IMR-90 (cell line): ENCODE measurements at regions not wholly inside any gene's neighbourhood (a gene's known extent, or its start where the extent isn't known, plus 50 kb on each side); places are given as distances from the start of the nearest gene placed in this dataset.

Experiments
- ATAC-seq: fragments of 200-7000 bp; cut with Tn5 transposase; 2 replicates; pipeline ENCODE4 v1.9.1; 2020; ENCODE audit warnings: low read depth, mild to moderate bottlenecking, moderate library complexity
- BruUV-seq: library from RNA; stranded (reverse); fragments of 400-500 nt; replicated peaks from 2 replicates; lab custom pipeline; 2021; lab: Mats Ljungman, UMichigan
- CTCF ChIA-PET: fragments of 300-600 bp; formaldehyde crosslinking; extraction: SDS; loops from one replicate; lab custom pipeline; 2021; ENCODE audit warnings: antibody characterized with exemption; lab: Yijun Ruan, JAX
- POLR2A ChIA-PET: fragments of 300-600 bp; sonication (Branson Sonifier 250); formaldehyde crosslinking; loops from one replicate; lab custom pipeline; 2022; ENCODE audit warnings: antibody characterized with exemption; ENCODE audit not compliant: unreplicated experiment; lab: Charles Lee
- DNase-seq: peaks from one replicate; pipeline ENCODE4 v3.0.0; 2013
- H2AFZ ChIP-seq: replicated peaks from 2 replicates; pipeline ENCODE3; 2013; ENCODE audit warnings: low read length, mild to moderate bottlenecking; ENCODE audit not compliant: poor library complexity
- H2AK5ac ChIP-seq: 2 replicates; pipeline ENCODE4 v1.6.1; 2013; ENCODE audit warnings: low read depth, low read length, inconsistent platforms
- H2AK9ac ChIP-seq: replicated peaks from 2 replicates; pipeline ENCODE3; 2013; ENCODE audit warnings: mild to moderate bottlenecking, low read depth, low read length, moderate library complexity; ENCODE audit not compliant: poor library complexity
- H2BK120ac ChIP-seq: 2 replicates; pipeline ENCODE4 v1.6.1; 2013; ENCODE audit warnings: low read depth, low read length, inconsistent platforms
- H2BK15ac ChIP-seq: 3 replicates; pipeline ENCODE4 v1.6.1; 2013; ENCODE audit warnings: low read depth, low read length, inconsistent platforms
- H2BK20ac ChIP-seq: 2 replicates; pipeline ENCODE4 v1.6.1; 2013; ENCODE audit warnings: low read depth, mild to moderate bottlenecking, inconsistent platforms, low read length, moderate library complexity
- H2BK5ac ChIP-seq: 2 replicates; pipeline ENCODE4 v1.6.1; 2013; ENCODE audit warnings: mild to moderate bottlenecking, low read depth, low read length, inconsistent platforms; ENCODE audit not compliant: poor library complexity, severe bottlenecking
- H3K14ac ChIP-seq: replicated peaks from 2 replicates; pipeline ENCODE4 v1.6.1; 2013; ENCODE audit warnings: low read depth, low read length, inconsistent platforms
- H3K18ac ChIP-seq: 2 replicates; pipeline ENCODE4 v1.6.1; 2013; ENCODE audit warnings: low read depth, low read length, control low read depth
- H3K23ac ChIP-seq: 2 replicates; pipeline ENCODE4 v1.6.1; 2013; ENCODE audit warnings: low read depth, low read length, inconsistent platforms
- H3K27ac ChIP-seq: 2 replicates; pipeline ENCODE4 v1.5.1; 2013; ENCODE audit warnings: mild to moderate bottlenecking, control low read depth, low read length; ENCODE audit not compliant: insufficient read depth
- H3K27me3 ChIP-seq: 2 replicates; pipeline ENCODE4 v1.6.1; 2013; ENCODE audit warnings: low read length; ENCODE audit not compliant: control insufficient read depth, insufficient read depth
- H3K36me3 ChIP-seq: 2 replicates; pipeline ENCODE4 v1.6.1; 2013; ENCODE audit warnings: low read length, mixed read lengths; ENCODE audit not compliant: control insufficient read depth, insufficient read depth
- H3K4ac ChIP-seq: 2 replicates; pipeline ENCODE4 v1.6.1; 2013; ENCODE audit warnings: low read depth, low read length, inconsistent platforms
- H3K4me1 ChIP-seq: 2 replicates; pipeline ENCODE4 v1.6.1; 2013; ENCODE audit warnings: low read length, mixed read lengths; ENCODE audit not compliant: control insufficient read depth, insufficient read depth
- H3K4me2 ChIP-seq: 2 replicates; pipeline ENCODE4 v1.6.1; 2013; ENCODE audit warnings: low read depth, mild to moderate bottlenecking, control low read depth, low read length, moderate library complexity
- H3K4me3 ChIP-seq: 2 replicates; pipeline ENCODE4 v1.5.1; 2013; ENCODE audit warnings: low read depth, mild to moderate bottlenecking, control low read depth, low read length, moderate library complexity; ENCODE audit not compliant: insufficient read depth
- H3K56ac ChIP-seq: 2 replicates; pipeline ENCODE4 v1.6.1; 2013; ENCODE audit warnings: low read length, inconsistent platforms; ENCODE audit not compliant: insufficient read depth; ENCODE audit errors: extremely low read depth
- H3K79me1 ChIP-seq, 2 experiments: 2 replicates each; pipeline ENCODE4 v1.6.1; 2013; ENCODE audit warnings: low read length in 2 of 2, inconsistent platforms in 1 of 2, low read depth in 1 of 2
- H3K9ac ChIP-seq: 2 replicates; pipeline ENCODE4 v1.6.1; 2013; ENCODE audit warnings: low read depth, low read length, control low read depth
- H3K9me1 ChIP-seq: 2 replicates; pipeline ENCODE4 v1.6.1; 2013; ENCODE audit warnings: low read length, inconsistent platforms; ENCODE audit not compliant: insufficient read depth
- H3K9me3 ChIP-seq: 2 replicates; pipeline ENCODE4 v1.6.1; 2013; ENCODE audit warnings: low read length; ENCODE audit not compliant: control insufficient read depth, insufficient read depth
- H4K20me1 ChIP-seq: 2 replicates; pipeline ENCODE4 v1.6.1; 2013; ENCODE audit warnings: low read length, inconsistent platforms; ENCODE audit not compliant: insufficient read depth
- H4K5ac ChIP-seq: 2 replicates; pipeline ENCODE4 v1.6.1; 2013; ENCODE audit warnings: mild to moderate bottlenecking, low read depth, low read length, control low read depth
- H4K8ac ChIP-seq, 2 experiments: 2 replicates each; pipeline ENCODE4 v1.6.1; 2013; ENCODE audit warnings: low read depth in 2 of 2, low read length in 2 of 2, control low read depth in 1 of 2, inconsistent platforms in 1 of 2
- H4K91ac ChIP-seq: 2 replicates; pipeline ENCODE4 v1.6.1; 2013; ENCODE audit warnings: low read depth, low read length, inconsistent platforms; ENCODE audit not compliant: insufficient read depth
- USF2 ChIP-seq: fragments of 150-350 bp; IDR thresholded peaks from 2 replicates; pipeline ENCODE4 v1.6.1; 2017; ENCODE audit warnings: mild to moderate bottlenecking, antibody characterized with exemption, low read length, low read depth
- WGBS, 2 experiments: methylation state at CpG; one replicate each; pipeline versions ENCODE4 v1.1.5 to v1.1.7; 2013; ENCODE audit warnings: missing lambda C conversion rate in 2 of 2; ENCODE audit not compliant: insufficient read length in 1 of 2; ENCODE audit errors: extremely low coverage in 2 of 2; 5-methylcytosine and 5-hydroxymethylcytosine counted together
- dilution Hi-C: fragments of 300-500 bp; cut with HindIII; formaldehyde crosslinking; loops from one replicate; pipeline ENCODE4 v1.14.3; 2018; ENCODE audit warnings: low sequenced_read_pairs; ENCODE audit not compliant: unreplicated experiment
- in situ Hi-C: fragments of 300-500 bp; cut with MboI; formaldehyde crosslinking; loops from 3 replicates; pipeline ENCODE4 v1.14.3; 2019; ENCODE audit warnings: low sequenced_read_pairs, inconsistent platforms, mixed read lengths
- intact Hi-C: fragments of 100-400 bp; cut with micrococcal nuclease; formaldehyde crosslinking; loops from 2 replicates; pipeline ENCODE4 v1.10.0; 2022

GRCh38 chr5:165000479-165001190 lies 1495.2 kb downstream of the MAT2B start:
- Histone ChIP-seq H3K4ac (no peak overlapping the region), H4K91ac (no peak overlapping the region), H3K36me3 (no peaks in the 10 kb centered on the region), H3K56ac (no peak overlapping the region), H3K18ac (no peak overlapping the region), H3K9ac (no peak overlapping the region), H3K4me1 (no peaks in the 10 kb centered on the region), H3K9me1 (no peaks in the 10 kb centered on the region), H2BK5ac (no peak overlapping the region), H3K4me2 (no peak overlapping the region), H3K27ac (no peak overlapping the region), H4K8ac (no peak overlapping the region), H4K20me1 (no peaks in the 10 kb centered on the region), H2AK5ac (no peak overlapping the region), H4K5ac (no peak overlapping the region), H3K79me1 (no peaks in the 10 kb centered on the region), H2BK20ac (no peak overlapping the region), H2BK15ac (no peak overlapping the region), H3K9me3 (no peaks in the 10 kb centered on the region; the same call in 1 of the 2 replicates), H3K14ac (no peak overlapping the region), H2BK120ac (no peak overlapping the region), H3K23ac (no peak overlapping the region), H2AFZ (no peak overlapping the region), H3K27me3 (no peaks in the 10 kb centered on the region), H2AK9ac (no peak overlapping the region), H3K4me3 (no peak overlapping the region)
- no TSS peak for BruUV-seq
- ATAC-seq (no peak), DNase-seq (no peak)
- CTCF ChIA-PET = no interaction called here
- POLR2A ChIA-PET = no interaction called here
- TF ChIP-seq USF2 = no peak
- WGBS, 2 experiments = no CpG with 5 or more reads among the region's 5 CpGs
- in situ Hi-C loops (no loop called here), dilution Hi-C loops (no loop called here), intact Hi-C loops (no loop called here)
